Activated T-cell treated with anti-CD3 and anti-CD28 coated beads for 48 hours (primary cell): ENCODE measurements at regions not wholly inside any gene's neighbourhood (a gene's known extent, or its start where the extent isn't known, plus 50 kb on each side); places are given as distances from the start of the nearest gene placed in this dataset.

Source experiments
- DNase-seq: peaks from one replicate; pipeline ENCODE4 v3.0.0-alpha.2; 2020; ENCODE audit warnings: low read depth

DNA sequence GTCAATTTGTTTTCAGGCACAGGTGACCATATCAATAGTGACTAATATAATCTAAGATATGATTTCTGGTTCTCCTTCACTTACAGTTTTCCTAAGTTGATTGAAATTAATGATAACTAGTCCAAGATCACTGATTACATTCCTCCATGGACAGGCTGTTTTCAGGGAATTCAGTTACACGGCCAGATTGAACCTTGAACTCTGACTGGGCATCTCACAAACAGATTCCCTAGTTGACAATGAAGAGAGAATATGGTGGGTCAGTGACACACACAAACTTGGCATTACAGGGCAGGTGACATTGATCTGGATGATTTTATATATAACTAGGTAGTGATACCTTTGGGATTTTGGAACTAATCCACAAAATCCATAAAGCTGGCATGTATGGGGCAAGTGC, 110.2 kb upstream of the EGR2 start:
- no peak for DNase-seq

DNA sequence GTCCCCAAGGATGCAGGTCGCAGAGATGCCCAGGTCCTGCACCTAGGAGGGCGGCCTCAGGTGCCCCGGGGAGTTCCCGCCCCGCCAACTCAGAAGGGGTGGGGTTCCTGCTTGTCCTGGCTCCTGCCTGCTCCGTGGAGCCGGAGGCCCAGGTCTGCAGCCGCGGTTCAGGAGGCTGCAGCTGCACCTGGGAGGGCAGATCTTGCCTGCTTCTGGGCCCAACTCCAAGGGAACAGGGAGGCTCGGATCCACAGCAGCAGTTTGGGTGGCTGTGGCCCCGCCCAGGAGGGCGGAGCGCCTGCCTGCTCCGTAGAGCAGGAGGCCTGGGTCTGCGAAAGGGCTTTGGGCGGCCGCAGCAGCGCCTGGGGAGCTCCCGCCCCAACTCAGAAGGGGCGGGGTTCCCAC, 108.2 kb upstream of the EGR2 start:
- DNase-seq, result peak; percentile 11

DNA sequence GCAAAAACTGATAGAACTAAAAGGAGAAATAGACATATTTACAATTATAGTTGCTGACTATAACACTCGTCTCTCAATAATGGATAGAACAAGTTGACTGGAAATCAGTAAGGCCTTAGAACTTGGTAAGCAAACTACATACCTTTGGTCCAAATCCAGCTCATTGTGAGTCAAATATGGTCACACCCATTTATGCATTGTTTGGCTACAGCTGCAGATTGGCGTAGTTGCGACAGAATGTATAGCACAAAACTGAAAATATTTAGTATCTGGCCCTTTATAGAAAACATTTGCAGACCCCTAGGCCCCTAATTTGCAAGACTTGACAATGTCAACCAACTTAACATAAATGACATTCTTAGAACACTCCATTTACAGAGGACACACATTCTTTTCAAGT, 103.6 kb upstream of the EGR2 start:
- DNase-seq, result no peak

DNA sequence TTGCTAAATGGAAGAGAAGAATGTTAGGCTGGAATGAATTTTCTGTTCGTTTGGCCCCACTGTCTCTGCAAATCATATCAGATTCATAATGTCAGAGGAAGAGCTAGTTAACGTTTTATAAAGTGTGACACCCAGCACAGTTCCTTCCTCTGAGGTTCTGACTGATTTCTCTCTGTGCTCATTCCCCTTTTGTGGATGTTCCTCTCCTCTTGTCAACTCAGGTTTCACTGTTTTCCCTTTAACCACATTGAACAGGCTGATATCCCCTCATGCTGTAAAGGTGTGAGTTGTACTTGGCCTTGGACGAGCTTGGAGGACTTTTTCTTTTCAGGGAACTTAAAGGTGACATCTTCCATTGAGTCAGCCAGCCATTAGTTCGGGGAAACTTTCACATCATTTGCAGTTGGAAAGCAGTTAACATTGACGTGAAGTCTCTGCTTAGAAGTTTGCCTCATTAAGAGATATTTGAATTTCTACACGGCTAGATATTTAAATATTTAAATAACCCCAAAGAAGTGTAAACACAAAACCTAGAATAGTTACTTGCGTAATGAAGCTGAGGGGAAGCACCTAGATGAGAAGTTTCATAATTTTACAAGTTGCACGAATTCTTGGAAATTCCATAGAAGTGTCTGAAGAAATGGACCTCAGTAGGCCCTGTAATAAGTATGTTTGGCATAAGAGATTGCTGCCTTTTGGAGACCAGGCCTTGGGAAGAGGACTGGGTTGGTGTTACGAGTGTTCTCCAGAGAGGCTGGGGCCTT, 101.5 kb upstream of the EGR2 start:
- DNase-seq, result no peak

DNA sequence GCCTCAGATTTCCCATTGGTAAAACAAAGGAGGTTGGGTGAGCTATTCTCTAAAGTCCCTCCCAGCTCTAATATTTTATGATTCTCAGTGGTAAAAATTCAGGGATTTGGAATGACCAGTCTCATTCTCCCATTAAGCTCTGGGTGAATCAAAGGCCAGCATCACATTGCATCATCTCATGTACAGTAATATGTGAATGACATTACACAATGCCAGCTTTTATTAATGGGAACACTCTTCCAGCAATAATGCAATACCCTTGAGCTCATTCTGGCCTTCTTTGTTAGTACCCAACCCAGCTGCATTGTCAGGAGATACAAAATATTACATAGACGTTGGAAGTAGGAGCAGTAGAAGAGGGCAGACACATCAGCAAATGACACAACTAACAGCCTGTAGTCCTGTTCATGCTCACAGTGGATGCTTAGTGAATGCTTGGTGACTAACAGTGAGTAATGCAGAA, 100.0 kb upstream of the EGR2 start:
- no peak for DNase-seq

DNA sequence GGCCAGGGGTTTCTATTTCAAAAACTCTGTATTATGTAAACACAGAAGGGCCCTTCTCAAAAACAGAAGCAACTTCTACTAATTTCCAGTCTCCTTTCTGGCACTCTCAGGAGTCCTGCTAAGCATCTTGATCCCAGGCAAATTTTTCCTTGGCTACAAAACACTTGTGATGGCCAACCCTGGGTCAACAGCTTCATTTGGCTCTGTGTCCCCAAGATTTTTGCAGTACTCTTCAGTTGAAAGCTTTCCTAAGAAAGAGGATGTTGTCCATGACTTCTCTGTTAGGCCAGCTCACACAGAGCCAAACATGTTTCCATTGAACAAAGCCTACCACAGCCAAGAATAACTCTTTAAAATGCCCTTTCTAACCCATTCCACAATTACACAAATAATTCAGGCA, 99.0 kb upstream of the EGR2 start:
- DNase-seq, result no peak

DNA sequence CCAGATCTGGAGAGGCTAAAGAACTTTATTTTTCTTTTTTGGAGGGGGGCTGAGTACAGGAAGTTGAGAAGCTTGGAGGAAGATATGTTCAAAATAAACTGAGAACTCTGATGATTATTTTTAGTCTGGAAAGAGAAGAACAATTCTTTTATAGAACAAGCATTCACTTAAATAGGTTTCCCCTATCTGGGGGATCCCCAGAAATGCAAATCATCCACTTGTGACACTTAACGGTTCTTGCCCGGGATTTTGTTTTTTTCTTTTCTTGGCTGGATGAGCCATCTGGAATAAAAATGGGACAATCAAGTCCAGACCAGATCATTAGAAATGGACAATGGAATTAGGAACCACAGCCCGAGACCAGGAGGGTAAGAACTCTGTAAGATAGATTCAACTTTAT, 95.9 kb upstream of the EGR2 start:
- no peak for DNase-seq

DNA sequence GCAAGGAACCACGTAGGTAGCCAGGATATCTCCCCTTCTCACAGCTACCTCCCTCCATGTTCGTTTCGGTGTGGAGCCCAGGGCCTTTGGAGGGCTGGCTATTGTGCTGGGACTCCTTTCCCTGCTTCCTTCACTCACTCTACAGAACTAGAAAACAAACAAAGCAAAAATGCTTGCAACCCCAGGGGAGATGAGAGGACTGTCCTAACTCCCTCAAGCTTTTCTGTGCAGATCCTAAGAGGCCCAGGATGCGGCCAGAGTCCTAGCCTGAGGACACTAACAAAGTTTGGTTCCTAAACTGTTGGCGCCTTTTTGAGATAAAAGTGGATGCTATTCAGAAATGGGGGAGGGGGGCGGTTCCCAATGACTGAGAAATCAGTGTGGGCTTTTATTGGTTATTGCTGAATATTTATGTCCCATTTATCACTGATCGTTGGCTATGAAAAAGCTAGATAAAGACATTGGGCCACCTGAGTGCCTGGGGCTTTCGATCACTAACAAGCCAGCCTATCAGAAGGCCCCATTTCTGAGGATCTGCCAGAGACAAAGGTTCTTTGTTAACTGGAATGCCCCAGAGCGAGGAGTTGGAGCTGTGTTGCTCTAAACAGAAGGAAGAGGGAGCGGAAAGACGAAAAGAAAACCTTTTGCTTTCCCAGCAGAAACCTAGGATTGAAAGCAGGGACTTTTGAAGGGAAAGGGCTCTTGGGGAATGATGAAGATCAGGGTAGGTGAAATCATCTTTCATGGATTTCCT, 95.2 kb upstream of the EGR2 start:
- DNase-seq, result no peak

DNA sequence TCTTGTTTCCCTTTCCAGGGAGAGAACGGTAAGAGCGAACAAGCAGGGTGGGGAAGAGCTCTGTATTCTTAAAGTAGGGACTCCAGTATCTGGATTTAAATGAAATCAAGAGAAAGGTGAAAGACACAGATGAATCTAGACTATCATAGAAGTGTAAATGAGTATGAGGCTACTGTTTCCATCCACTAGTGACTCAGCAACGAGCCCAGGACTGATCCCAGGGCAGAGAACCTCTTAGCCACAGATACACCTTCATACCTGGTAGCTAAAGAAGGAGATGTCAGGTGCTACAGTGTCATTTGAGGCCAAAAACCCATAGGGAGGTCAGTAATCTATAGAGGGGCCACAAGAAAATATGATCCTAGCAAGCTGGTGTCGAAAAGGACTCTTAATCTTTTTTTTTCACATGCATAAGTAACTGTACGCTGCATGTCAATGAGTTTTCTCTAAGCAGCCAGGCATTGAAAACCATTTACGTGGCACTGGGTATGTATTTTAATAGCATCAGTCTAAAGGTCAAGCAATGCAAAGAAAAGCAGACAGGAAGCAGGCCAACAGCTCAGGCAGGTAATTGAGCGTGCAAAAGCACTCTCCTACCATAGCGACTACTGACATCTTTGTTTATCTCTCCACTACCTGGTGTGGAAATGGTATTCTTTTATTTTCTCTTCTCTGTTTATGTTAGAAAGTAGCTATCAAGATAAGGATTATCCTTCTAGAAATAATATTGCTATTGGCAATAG, 91.5 kb upstream of the EGR2 start:
- DNase-seq, result no peak

DNA sequence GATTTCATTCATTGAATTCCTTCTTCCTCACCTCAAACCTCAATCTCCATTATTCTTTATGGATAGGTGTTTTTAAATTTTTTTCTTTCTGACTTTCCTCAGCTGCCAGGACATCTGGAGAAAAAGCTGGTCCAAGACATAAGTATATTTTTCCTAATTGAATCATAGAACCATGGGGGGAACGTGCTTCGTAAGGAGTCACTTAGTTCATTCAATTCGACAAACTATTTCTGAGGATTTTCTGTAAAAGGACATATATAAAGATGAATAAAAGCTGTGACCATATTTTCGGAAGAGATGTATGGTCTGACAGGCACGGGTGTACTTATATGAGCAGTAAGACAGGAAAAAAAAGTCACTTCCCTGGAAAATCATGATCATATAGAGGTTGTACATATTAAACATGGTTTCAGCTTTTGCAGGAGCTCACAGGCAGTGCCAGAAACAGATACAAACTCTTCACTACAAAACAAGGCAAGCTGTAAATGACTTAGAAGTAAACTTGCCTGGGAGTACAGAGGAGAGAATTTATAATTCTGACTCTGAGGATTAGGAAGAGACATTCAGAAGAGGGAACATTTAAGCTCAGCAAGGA, 88.2 kb upstream of the EGR2 start:
- no peak for DNase-seq

DNA sequence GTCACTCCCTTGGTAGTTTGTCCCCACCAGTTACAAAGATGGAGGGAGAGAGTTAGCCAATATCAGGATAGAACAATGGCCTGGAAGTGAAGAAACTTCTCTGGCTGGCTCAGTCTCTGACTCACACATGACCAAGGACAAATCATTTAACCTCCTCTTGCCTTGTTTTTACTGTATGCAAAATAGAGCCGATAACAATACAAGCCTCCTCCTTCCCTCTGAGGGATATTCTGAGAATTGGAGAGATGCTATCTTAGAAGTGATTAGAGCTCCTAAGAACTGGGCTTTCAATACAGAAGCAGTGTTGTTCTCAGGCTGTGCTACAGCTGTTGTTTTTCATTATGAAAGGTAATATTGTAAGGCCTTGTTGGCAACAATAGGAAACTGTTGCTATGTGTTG, 87.7 kb upstream of the EGR2 start:
- no peak for DNase-seq

DNA sequence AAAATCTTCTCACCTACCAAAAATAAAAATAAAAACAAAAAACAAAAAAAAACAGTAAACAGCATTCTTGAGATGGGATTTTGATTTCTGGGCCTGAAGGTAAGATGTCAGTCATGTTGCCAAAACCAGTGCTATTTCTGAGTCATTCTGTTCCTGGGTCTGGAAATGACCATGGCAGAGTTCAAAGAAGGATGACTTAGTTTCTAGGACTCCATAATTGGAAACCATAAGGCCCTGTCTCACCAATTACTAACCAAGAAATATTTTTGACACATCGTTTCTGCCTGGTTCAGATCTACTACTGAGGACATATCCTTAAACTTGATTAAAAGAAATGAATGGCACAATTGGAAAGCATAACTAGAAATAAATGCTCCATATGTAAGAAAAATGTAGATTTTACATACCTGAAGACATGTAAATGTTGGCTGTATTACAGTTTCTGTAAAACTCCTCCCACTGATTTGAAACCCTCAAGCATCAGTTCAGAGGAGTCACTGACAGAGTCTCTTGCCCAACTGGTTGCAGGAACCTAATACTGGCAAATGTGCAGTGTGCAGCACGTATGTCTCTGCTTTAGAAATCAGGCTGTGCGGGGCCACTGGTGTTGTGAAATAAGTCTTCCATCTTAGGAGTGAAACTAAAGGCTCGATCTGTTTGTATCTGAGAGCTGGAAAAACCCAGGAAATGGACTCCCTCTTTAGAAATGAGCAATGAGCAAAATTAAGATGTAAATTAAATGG, 84.8 kb upstream of the EGR2 start:
- no peak for DNase-seq

DNA sequence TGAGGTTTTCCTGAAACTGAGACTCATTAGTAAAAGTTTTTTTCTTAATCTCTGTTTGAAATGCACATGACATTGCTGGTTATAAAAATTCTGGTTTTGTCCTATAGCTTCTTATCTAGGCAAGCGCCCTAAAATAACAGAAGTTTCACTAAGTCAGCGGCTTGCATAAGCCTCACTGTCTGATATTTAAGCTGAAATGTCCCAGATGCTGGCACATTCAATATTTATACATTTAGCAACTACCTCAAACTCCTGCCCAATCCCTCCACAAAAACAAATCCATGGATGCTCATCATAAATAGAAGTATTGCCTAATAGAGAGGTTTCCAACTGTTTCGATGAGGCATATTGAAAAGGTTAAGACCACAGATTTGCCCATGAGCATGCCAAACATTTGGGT, 83.1 kb upstream of the EGR2 start:
- DNase-seq, result no peak

DNA sequence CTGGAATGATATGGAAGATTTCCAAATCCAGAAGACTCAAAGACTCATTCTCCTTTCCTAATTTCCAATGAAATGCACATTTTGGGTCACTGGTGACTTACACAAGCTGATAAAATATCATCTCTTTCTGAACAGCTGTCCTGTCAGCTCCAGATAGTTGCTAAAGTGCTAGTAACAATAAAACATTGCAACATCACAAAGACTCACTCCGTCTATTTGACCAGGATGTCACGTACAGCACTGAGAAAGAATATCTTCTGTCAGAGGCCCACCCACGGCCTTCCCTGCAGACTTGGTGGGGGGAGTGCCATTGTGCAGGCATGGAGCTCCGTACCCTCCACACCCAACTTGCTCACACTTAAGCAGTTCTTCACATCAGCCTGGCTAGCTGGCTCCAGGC, 78.9 kb upstream of the EGR2 start:
- DNase-seq, result no peak

DNA sequence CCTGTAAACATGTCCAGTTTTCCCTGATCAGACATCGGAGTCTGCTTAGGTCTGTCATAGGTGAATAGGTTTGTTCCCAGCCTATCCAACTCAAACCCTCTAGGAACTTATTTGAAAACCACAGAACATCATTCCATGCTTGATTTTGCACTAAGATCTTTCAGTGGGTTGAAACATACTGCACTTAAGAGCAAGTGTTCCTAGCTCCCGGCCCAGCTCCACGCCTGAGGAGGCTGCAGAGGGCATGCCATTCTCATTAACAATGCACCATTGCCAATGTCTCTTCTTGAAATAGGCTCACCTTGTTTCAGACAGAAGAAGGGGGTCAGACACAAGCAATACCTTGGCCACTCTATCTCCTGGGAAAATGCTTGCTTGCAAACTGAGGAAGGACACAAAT, 78.0 kb upstream of the EGR2 start:
- DNase-seq, result no peak

DNA sequence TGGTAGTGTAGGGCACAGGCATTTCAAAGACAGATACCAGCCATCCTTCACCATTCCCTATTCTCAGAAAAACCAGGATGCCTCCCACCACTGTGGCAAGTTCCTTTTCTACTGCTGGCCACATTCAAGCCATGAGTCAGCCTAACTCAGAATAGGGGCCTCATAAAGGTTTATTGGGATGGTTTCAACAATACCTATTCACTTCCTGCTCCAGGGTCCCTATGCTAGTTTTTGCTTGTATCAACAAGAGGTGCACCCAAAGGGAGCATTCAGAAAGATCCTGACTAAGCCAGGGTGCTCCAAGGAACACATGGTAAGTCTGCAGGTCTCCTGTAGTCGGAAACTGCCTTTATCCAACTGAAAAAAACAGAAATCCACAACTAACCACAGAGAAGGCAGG, 76.9 kb upstream of the EGR2 start:
- DNase-seq, result no peak

DNA sequence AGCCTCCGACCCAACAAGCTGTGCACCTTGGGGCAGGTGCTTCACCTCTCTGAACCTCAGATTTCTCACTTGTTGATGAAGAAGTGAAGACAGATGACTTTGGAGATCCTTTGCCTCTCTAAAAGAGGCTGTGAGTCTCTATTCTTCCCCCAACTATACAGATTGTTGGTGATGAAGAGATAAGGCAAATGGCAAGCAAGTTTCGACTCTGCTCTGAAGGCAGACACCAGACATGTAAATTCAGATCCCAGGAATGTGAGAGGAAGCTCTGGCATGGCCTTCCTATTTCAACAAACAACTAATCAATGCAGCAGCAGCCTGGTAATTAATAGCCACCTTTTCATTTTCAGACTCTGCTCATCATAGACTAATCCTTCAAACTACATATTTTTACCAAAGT, 74.2 kb upstream of the EGR2 start:
- DNase-seq, result no peak

DNA sequence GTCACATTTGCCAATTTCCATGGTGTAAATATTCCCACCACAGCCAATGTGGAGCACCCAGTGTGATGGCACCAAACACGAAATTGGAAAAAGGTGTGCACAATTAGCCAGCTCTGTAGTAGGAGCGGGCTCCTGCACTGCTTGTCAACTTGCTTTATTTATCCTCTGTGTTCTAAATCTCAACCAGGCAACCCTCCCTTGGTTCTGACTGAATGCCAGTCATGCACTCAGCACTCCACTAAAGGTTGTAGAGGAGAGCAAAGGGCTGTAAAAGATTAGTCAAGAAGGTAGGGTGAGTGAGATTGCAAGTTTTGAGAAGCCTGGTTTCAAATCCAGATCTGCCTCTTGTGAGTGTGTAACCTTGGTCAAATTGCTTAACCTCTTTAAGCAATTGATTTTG, 71.5 kb upstream of the EGR2 start:
- DNase-seq, result no peak

DNA sequence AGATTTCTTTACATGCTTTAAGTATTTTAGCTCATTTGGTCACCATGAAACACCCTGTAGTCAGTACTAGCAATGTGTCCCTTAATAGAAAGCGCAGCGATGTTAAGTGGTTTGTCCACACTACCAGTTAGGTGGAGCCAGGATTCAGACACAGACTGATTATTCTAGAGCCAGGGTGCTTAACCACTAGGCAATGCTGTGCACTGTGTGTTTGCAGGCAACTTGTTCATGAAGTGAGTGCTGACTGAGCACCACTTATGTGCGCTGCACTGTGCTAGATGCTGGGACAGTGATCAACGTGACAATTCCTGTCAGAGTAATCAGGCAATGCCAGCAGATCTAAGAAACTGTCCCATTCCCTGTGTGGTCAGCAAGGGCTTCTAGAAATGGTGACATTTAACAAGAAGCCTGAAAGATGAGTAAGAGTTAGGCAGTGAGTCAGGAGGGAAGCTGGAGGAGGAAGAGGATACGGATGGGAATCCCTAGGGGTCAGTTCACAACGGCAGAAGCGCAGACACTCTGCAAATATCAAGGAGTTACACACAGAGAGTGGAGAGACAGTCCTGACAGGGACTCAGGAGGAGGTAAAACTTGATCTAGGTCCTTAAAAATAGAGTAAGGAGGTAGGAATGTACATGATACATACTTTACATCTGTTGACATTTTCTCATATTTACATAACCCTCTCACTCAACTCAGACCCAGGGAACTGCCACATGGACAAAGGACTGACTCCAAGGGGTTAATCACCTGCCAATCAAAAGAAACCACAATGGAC, 69.7 kb upstream of the EGR2 start:
- no peak for DNase-seq

DNA sequence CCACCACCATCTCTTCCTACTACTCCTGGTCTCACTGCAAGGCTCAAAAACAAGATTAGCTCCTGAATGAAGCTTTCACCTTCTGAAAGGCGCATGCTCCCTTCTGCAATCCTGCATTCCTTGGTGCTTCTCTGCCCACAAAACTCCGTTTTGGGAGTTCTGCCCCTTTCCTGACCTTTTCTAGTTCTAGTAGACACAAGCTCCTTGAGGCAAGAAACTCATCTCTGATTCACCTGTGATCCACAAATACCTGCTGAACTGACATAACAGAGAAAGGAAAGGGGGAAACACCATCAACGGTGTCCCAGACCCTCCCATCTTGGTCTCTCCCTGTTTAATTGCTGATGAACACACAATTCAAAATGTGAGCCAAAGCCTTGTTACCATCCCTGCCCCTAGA, 64.0 kb upstream of the EGR2 start:
- DNase-seq, result no peak

DNA sequence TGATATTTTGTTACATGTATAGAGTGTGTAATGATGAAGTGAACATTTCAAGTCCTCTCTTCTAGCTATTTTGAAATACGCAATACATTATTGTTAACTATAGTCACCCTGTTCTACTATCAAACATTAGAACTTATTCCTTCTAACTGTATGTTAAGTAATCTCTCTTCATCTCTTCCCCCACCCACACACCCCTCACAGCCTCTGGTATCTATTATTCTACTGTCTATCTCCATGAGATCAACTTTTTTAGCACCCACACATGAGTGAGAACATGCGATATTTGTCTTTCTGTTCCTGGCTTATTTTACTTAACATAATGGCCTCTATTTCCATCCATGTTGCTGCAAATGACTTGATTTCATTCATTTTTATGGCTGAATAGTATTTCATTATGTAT, 57.7 kb upstream of the EGR2 start:
- no peak for DNase-seq
